ENCODE measurements at regions not wholly inside any gene's neighbourhood (a gene's known extent, or its start where the extent isn't known, plus 50 kb on each side); places are given as distances from the start of the nearest gene placed in this dataset.
A peak's percentile ranks its signal among the peaks of the same experiment; 100 is the strongest.

GRCh38 chr1:112172294-112172882 lies 182.9 kb upstream of the KCND3 start (continued):
- TF ChIP-seq ETV1 (tag; conservative IDR thresholded peaks at IDR 0.05; ENCODE audit: low read depth), result no peak
- TF ChIP-seq MLLT1 (IDR thresholded peaks at IDR 0.05), result no peak
- peak in 1 of 2 experiments; percentile 88 for TF ChIP-seq AFF1 (IDR thresholded peaks at IDR 0.05; ENCODE audit: low read depth in 1 of 2, partially characterized antibody in 2 of 2)
- TF ChIP-seq ZNF175 (CRISPR knock-in tag; IDR thresholded peaks at IDR 0.05; ENCODE audit: low read depth), result peak; percentile 55; the same call in 1 of the 2 replicates
- TF ChIP-seq FOXM1 (IDR thresholded peaks at IDR 0.05; ENCODE audit: low read depth), result no peak
- TF ChIP-seq FOXM1 (CRISPR knock-in tag; IDR thresholded peaks at IDR 0.05; ENCODE audit: low read depth), result no peak
- TF ChIP-seq NFE2L1 (tag; IDR thresholded peaks at IDR 0.05; ENCODE audit: borderline replicate concordance, low read depth), result no peak
- 0 out of 4 replicates have a peak, but pooled peaks of 1 of the 2 experiments have one; percentile 37 for TF ChIP-seq TEAD1 (CRISPR knock-in tag; IDR thresholded peaks at IDR 0.05)
- TF ChIP-seq, protein P1, sequence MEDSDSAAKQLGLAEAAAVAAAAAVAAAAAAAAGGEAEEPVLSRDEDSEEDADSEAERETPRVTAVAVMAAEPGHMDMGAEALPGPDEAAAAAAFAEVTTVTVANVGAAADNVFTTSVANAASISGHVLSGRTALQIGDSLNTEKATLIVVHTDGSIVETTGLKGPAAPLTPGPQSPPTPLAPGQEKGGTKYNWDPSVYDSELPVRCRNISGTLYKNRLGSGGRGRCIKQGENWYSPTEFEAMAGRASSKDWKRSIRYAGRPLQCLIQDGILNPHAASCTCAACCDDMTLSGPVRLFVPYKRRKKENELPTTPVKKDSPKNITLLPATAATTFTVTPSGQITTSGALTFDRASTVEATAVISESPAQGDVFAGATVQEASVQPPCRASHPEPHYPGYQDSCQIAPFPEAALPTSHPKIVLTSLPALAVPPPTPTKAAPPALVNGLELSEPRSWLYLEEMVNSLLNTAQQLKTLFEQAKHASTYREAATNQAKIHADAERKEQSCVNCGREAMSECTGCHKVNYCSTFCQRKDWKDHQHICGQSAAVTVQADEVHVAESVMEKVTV (CRISPR knock-in tag; IDR thresholded peaks at IDR 0.05), result 0 out of 2 replicates have a peak, but pooled peaks have one; percentile 5
- TF ChIP-seq CREM (IDR thresholded peaks at IDR 0.05; ENCODE audit: low read depth), result peak; percentile 46
- TF ChIP-seq SMAD4 (CRISPR knock-in tag; conservative IDR thresholded peaks at IDR 0.05), result peak; percentile 55
- TF ChIP-seq ZNF561 (CRISPR knock-in tag; conservative IDR thresholded peaks at IDR 0.05), result 0 out of 2 replicates have a peak, but pooled peaks have one; percentile 36
- peak; percentile 84; the same call in 1 of the 2 replicates for TF ChIP-seq DMBX1 (CRISPR knock-in tag; IDR thresholded peaks at IDR 0.05; ENCODE audit: borderline replicate concordance)
- 0 out of 2 replicates have a peak, but pooled peaks have one; percentile 33 for TF ChIP-seq MECOM (CRISPR knock-in tag; IDR thresholded peaks at IDR 0.05)
- no peak for TF ChIP-seq SMAD1 (IDR thresholded peaks at IDR 0.05; ENCODE audit: low read depth, low read length, partially characterized antibody)
- TF ChIP-seq, protein P2, sequence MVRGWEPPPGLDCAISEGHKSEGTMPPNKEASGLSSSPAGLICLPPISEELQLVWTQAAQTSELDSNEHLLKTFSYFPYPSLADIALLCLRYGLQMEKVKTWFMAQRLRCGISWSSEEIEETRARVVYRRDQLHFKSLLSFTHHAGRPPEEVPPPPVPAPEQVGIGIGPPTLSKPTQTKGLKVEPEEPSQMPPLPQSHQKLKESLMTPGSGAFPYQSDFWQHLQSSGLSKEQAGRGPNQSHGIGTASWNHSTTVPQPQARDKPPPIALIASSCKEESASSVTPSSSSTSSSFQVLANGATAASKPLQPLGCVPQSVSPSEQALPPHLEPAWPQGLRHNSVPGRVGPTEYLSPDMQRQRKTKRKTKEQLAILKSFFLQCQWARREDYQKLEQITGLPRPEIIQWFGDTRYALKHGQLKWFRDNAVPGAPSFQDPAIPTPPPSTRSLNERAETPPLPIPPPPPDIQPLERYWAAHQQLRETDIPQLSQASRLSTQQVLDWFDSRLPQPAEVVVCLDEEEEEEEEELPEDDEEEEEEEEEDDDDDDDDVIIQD (CRISPR knock-in tag; IDR thresholded peaks at IDR 0.05), result no peak
- TF ChIP-seq CHD2 (IDR thresholded peaks at IDR 0.05; ENCODE audit: low read depth, low read length), result no peak

Data from K562 (cell line).